KMS-11 (cell line): ENCODE measurements at regions not wholly inside any gene's neighbourhood (a gene's known extent, or its start where the extent isn't known, plus 50 kb on each side); places are given as distances from the start of the nearest gene placed in this dataset.

Source experiments
- H2AFZ ChIP-seq: fragments of 200-600 bp; sonication (generic); 2 replicates; pipeline ENCODE4 v1.6.1; 2016; ENCODE audit warnings: antibody characterized with exemption, mixed run types, low read depth
- H3K27ac ChIP-seq: fragments of 200-600 bp; sonication (generic); 2 replicates; pipeline ENCODE4 v1.6.1; 2016; ENCODE audit warnings: mild to moderate bottlenecking, mixed run types
- H3K27me3 ChIP-seq: fragments of 200-600 bp; sonication (generic); 2 replicates; pipeline ENCODE4 v1.6.1; 2017; ENCODE audit warnings: mild to moderate bottlenecking, low read depth, mixed run types, moderate library complexity; ENCODE audit not compliant: insufficient read depth
- H3K36me3 ChIP-seq: fragments of 200-600 bp; sonication (generic); 2 replicates; pipeline ENCODE4 v1.6.1; 2017; ENCODE audit warnings: mild to moderate bottlenecking, mixed run types; ENCODE audit not compliant: insufficient read depth
- H3K4me1 ChIP-seq: fragments of 200-600 bp; sonication (generic); 2 replicates; pipeline ENCODE4 v1.6.1; 2016; ENCODE audit warnings: mild to moderate bottlenecking, low read depth, mixed run types; ENCODE audit not compliant: poor library complexity, severe bottlenecking
- H3K4me2 ChIP-seq: fragments of 200-600 bp; sonication (generic); 2 replicates; pipeline ENCODE4 v1.7.0; 2016; ENCODE audit warnings: mild to moderate bottlenecking, mixed run types
- H3K4me3 ChIP-seq: fragments of 200-600 bp; sonication (generic); IDR thresholded peaks from 2 replicates; pipeline ENCODE4 v1.6.1; 2017; ENCODE audit warnings: low read depth, low read length, mixed read lengths; ENCODE audit not compliant: insufficient read depth
- H3K79me2 ChIP-seq: fragments of 200-600 bp; sonication (generic); 2 replicates; pipeline ENCODE4 v1.6.1; 2016; ENCODE audit warnings: low read depth, mixed run types; ENCODE audit not compliant: insufficient read depth
- H3K9ac ChIP-seq: fragments of 200-600 bp; sonication (generic); 2 replicates; pipeline ENCODE4 v1.6.1; 2016; ENCODE audit warnings: mild to moderate bottlenecking, mixed run types
- H4K20me1 ChIP-seq: fragments of 200-600 bp; sonication (generic); 2 replicates; pipeline ENCODE4 v1.6.1; 2016; ENCODE audit warnings: mild to moderate bottlenecking, mixed run types; ENCODE audit not compliant: insufficient read depth
- TF ChIP-seq, protein P1 (sequence below): fragments of 200-600 bp; sonication (generic); conservative IDR thresholded peaks from 2 replicates; pipeline ENCODE4 v1.6.1; 2017; ENCODE audit warnings: low read depth, mild to moderate bottlenecking, antibody characterized with exemption, low read length, moderate library complexity, mixed read lengths

- Histone ChIP-seq H4K20me1 (no peaks in the 10 kb centered on the region), H3K79me2 (no peaks in the 10 kb centered on the region), H3K36me3 (no peaks in the 10 kb centered on the region), H3K4me1 (no peaks in the 10 kb centered on the region), H3K9ac (no peak overlapping the region), H3K4me3 (no peak overlapping the region), H3K27me3 (no peaks in the 10 kb centered on the region), H2AFZ (no peak overlapping the region), H3K27ac (no peak overlapping the region), H3K4me2 (no peak overlapping the region)
- TF ChIP-seq, protein P1, sequence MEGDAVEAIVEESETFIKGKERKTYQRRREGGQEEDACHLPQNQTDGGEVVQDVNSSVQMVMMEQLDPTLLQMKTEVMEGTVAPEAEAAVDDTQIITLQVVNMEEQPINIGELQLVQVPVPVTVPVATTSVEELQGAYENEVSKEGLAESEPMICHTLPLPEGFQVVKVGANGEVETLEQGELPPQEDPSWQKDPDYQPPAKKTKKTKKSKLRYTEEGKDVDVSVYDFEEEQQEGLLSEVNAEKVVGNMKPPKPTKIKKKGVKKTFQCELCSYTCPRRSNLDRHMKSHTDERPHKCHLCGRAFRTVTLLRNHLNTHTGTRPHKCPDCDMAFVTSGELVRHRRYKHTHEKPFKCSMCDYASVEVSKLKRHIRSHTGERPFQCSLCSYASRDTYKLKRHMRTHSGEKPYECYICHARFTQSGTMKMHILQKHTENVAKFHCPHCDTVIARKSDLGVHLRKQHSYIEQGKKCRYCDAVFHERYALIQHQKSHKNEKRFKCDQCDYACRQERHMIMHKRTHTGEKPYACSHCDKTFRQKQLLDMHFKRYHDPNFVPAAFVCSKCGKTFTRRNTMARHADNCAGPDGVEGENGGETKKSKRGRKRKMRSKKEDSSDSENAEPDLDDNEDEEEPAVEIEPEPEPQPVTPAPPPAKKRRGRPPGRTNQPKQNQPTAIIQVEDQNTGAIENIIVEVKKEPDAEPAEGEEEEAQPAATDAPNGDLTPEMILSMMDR: no peak
These were observed 144.6 kb downstream of the PLPP3 start for GRCh38 chr1:56434740-56435139.

DNA sequence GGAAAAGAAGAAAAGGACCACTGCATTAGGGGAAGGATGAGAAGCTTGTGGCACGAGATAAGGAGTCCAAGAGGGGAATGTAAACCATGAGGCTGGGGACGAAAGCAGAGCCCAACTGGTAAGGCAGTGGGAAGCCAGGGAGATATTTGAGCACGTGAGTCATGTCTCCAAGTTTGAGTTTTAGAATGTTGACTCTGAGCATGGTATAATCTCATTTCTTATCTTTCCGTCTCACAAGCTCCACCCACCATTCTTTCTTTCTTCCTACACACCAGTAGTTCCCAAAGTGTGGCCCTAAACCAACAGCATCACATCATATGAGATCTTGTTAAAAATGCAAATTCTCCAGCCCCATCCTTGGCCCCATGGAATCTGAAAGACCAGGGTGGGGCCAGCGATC is 145.3 kb downstream of the PLPP3 start:
- H3K4me2 ChIP-seq: no peak overlapping the region

GRCh38 chr1:56433056-56433577 is 146.2 kb downstream of the PLPP3 start:
- H3K27ac ChIP-seq: no peak overlapping the region
- no peaks in the 10 kb centered on the region for H4K20me1 ChIP-seq
- H3K4me2 ChIP-seq: no peak overlapping the region
- H3K79me2 ChIP-seq: no peaks in the 10 kb centered on the region
- TF ChIP-seq, protein P1: no peak
- H2AFZ ChIP-seq: no peak overlapping the region
- no peak overlapping the region for H3K9ac ChIP-seq
- H3K27me3 ChIP-seq: no peaks in the 10 kb centered on the region
- H3K36me3 ChIP-seq: no peaks in the 10 kb centered on the region
- no peak overlapping the region for H3K4me3 ChIP-seq
- no peaks in the 10 kb centered on the region for H3K4me1 ChIP-seq

More for the DNA sequence above, 145.3 kb downstream of the PLPP3 start:
- Histone ChIP-seq H2AFZ (no peak overlapping the region), H3K4me1 (no peaks in the 10 kb centered on the region), H3K79me2 (no peaks in the 10 kb centered on the region), H3K9ac (no peak overlapping the region), H3K36me3 (no peaks in the 10 kb centered on the region), H3K27ac (no peak overlapping the region), H3K27me3 (no peaks in the 10 kb centered on the region), H4K20me1 (no peaks in the 10 kb centered on the region), H3K4me3 (no peak overlapping the region)
- TF ChIP-seq, protein P1: no peak

GRCh38 chr1:56432166-56432971 is 147.0 kb downstream of the PLPP3 start:
- H3K27me3 ChIP-seq: no peaks in the 10 kb centered on the region
- H3K27ac ChIP-seq: no peak overlapping the region
- no peaks in the 10 kb centered on the region for H3K4me1 ChIP-seq
- TF ChIP-seq, protein P1: no peak
- no peak overlapping the region for H2AFZ ChIP-seq
- no peaks in the 10 kb centered on the region for H3K79me2 ChIP-seq
- H4K20me1 ChIP-seq: no peaks in the 10 kb centered on the region
- H3K4me2 ChIP-seq: no peak overlapping the region
- no peak overlapping the region for H3K4me3 ChIP-seq
- no peaks in the 10 kb centered on the region for H3K36me3 ChIP-seq
- H3K9ac ChIP-seq: no peak overlapping the region
